HepG2 (cell line): ENCODE measurements at regions not wholly inside any gene's neighbourhood (a gene's known extent, or its start where the extent isn't known, plus 50 kb on each side); places are given as distances from the start of the nearest gene placed in this dataset.

Experiments
- CREB1 ChIP-seq, 2 experiments: fragments of 450-650 bp in 1 of 2; IDR thresholded peaks; 2 replicates each; pipeline ENCODE4 v1.6.1; 2016 to 2017; ENCODE audit warnings: control low read depth in 1 of 2, mild to moderate bottlenecking in 1 of 2, missing compliant biosample characterization in 1 of 2, missing genetic modification characterization in 1 of 2
- ELF1 ChIP-seq: sonication (generic); formaldehyde crosslinking; IDR thresholded peaks from 2 replicates; pipeline ENCODE4 v1.4.0; 2020; ENCODE audit warnings: missing genetic modification reagents
- ELF3 ChIP-seq: IDR thresholded peaks from 2 replicates; pipeline ENCODE4 v1.6.1; 2016; ENCODE audit warnings: missing genetic modification reagents, missing compliant biosample characterization
- FOXA3 ChIP-seq: IDR thresholded peaks from 2 replicates; pipeline ENCODE4 v1.6.1; 2016; ENCODE audit warnings: missing genetic modification reagents, missing compliant biosample characterization
- FOXK1 ChIP-seq: sonication (generic); formaldehyde crosslinking; IDR thresholded peaks from 2 replicates; pipeline ENCODE4 v1.4.0; 2020; ENCODE audit warnings: low read depth, missing genetic modification reagents, borderline replicate concordance
- FOXO1 ChIP-seq: sonication (generic); formaldehyde crosslinking; IDR thresholded peaks from 2 replicates; pipeline ENCODE4 v1.4.0; 2020; ENCODE audit warnings: missing genetic modification reagents
- GTF3A ChIP-seq: sonication (generic); formaldehyde crosslinking; conservative IDR thresholded peaks from 2 replicates; pipeline ENCODE4 v1.4.0; 2020; ENCODE audit warnings: mild to moderate bottlenecking, missing genetic modification reagents
- HMGA1 ChIP-seq: sonication (generic); formaldehyde crosslinking; conservative IDR thresholded peaks from 2 replicates; pipeline ENCODE4 v1.4.0; 2020; ENCODE audit warnings: missing genetic modification reagents
- HNRNPL ChIP-seq: fragments of 200-400 bp; formaldehyde crosslinking; IDR thresholded peaks from 2 replicates; pipeline ENCODE4 v1.6.1; 2017; ENCODE audit warnings: mild to moderate bottlenecking, low read depth, low read length
- KDM6A ChIP-seq: IDR thresholded peaks from 2 replicates; pipeline ENCODE4 v1.6.1; 2016; ENCODE audit warnings: low read depth
- MEIS2 ChIP-seq: sonication (generic); formaldehyde crosslinking; IDR thresholded peaks from 2 replicates; pipeline ENCODE4 v1.9.0; 2021; ENCODE audit warnings: mild to moderate bottlenecking, missing genetic modification reagents
- MTF2 ChIP-seq: sonication (generic); formaldehyde crosslinking; IDR thresholded peaks from 2 replicates; pipeline ENCODE4 v1.5.0; 2020; ENCODE audit warnings: missing genetic modification reagents, borderline replicate concordance
- NCOR1 ChIP-seq: fragments of 200-600 bp; sonication (generic); IDR thresholded peaks from 2 replicates; pipeline ENCODE4 v1.7.0; 2017; ENCODE audit warnings: antibody characterized with exemption, low read length, borderline replicate concordance
- NFE2 ChIP-seq: sonication (generic); formaldehyde crosslinking; IDR thresholded peaks from 2 replicates; pipeline ENCODE4 v1.4.0; 2020; ENCODE audit warnings: missing genetic modification reagents
- POLR2AphosphoS5 ChIP-seq: IDR thresholded peaks from 2 replicates; pipeline ENCODE4 v1.6.1; 2012; ENCODE audit warnings: low read depth, low read length
- POLR2G ChIP-seq: fragments of 200-400 bp; formaldehyde crosslinking; IDR thresholded peaks from 2 replicates; pipeline ENCODE4 v1.6.1; 2018; ENCODE audit warnings: mild to moderate bottlenecking, low read depth, low read length, moderate library complexity
- RFX3 ChIP-seq: IDR thresholded peaks from 2 replicates; pipeline ENCODE4 v1.6.1; 2016; ENCODE audit warnings: missing biosample characterization, missing genetic modification reagents
- SOX6 ChIP-seq, 2 experiments: fragments of 450-650 bp in 1 of 2; sonication (generic) in 1 of 2; formaldehyde crosslinking in 1 of 2; IDR thresholded peaks; 2 replicates each; pipeline versions ENCODE4 v1.4.0 to v1.6.1; 2017 to 2020; ENCODE audit warnings: antibody characterized with exemption in 1 of 2, mild to moderate bottlenecking in 1 of 2, missing genetic modification reagents in 1 of 2
- SP5 ChIP-seq: IDR thresholded peaks from 2 replicates; pipeline ENCODE4 v1.6.1; 2016; ENCODE audit warnings: low read depth, borderline replicate concordance
- ZNF264 ChIP-seq: sonication (generic); formaldehyde crosslinking; IDR thresholded peaks from 2 replicates; pipeline ENCODE4 v1.4.0; 2020; ENCODE audit warnings: missing genetic modification reagents
- ZNF335 ChIP-seq: sonication (generic); formaldehyde crosslinking; IDR thresholded peaks from 2 replicates; pipeline ENCODE4 v1.4.0; 2020; ENCODE audit warnings: missing genetic modification reagents
- ZNF337 ChIP-seq: sonication (generic); formaldehyde crosslinking; IDR thresholded peaks from 2 replicates; pipeline ENCODE4 v1.5.1; 2020; ENCODE audit warnings: missing genetic modification reagents, low read depth, mild to moderate bottlenecking, borderline replicate concordance
- ZNF44 ChIP-seq: sonication (generic); formaldehyde crosslinking; IDR thresholded peaks from 2 replicates; pipeline ENCODE4 v1.5.1; 2020; ENCODE audit warnings: mild to moderate bottlenecking, missing genetic modification reagents
- ZNF614 ChIP-seq: IDR thresholded peaks from 2 replicates; pipeline ENCODE4 v1.6.1; 2018; ENCODE audit warnings: missing biosample characterization, missing genetic modification reagents, inconsistent platforms, borderline replicate concordance
- ZNF639 ChIP-seq: conservative IDR thresholded peaks from 2 replicates; pipeline ENCODE4 v1.6.1; 2018; ENCODE audit warnings: missing genetic modification reagents
- TF ChIP-seq, protein P1 (sequence below), 2 experiments: sonication (generic) in 1 of 2; formaldehyde crosslinking in 1 of 2; IDR thresholded peaks; 2 replicates each; pipeline versions ENCODE4 v1.4.0 to v1.6.1; 2016 to 2020; ENCODE audit warnings: borderline replicate concordance in 1 of 2, low read depth in 1 of 2, mild to moderate bottlenecking in 1 of 2, missing genetic modification reagents in 1 of 2

DNA sequence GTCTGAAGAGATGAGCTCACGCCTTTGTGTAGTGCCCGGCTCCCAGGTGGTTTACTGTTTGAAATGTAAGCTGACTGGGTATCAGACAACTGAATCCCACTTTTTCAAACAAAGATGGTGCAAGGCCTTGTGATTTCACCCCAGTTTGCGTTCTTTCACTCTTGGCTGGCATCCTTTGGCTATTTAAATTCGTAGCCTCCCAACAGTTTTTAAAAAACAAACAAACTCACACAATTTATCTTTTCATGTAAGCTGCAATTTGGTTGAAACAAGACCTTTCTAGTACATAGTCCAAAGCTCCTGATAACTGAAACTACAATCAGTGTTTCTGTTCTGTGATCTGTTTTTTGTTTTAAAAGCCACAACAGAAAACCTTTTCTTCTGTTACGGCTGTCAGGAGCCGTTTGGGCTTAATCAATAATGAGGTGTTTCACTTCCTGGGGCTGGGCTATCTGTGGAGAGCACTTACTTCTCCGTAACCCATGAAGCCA lies 65.1 kb upstream of the NPAS1 start (continued):
- TF ChIP-seq ZNF639, result 0 out of 2 replicates have a peak, but pooled peaks have one; percentile 11
- TF ChIP-seq ZNF44, result 0 out of 2 replicates have a peak, but pooled peaks have one; percentile 14
- no peak for TF ChIP-seq MTF2 (CRISPR knock-in tag)
- 0 out of 2 replicates have a peak, but pooled peaks have one; percentile 20 for TF ChIP-seq FOXK1
- TF ChIP-seq ZNF264 (CRISPR knock-in tag), result 0 out of 2 replicates have a peak, but pooled peaks have one; percentile 42
- TF ChIP-seq CREB1 (IDR thresholded peaks at IDR 0.05), result no peak
- TF ChIP-seq CREB1 (CRISPR knock-in tag; IDR thresholded peaks at IDR 0.05), result peak; percentile 69
- TF ChIP-seq ELF1, result 0 out of 2 replicates have a peak, but pooled peaks have one; percentile 31
- TF ChIP-seq, protein P1, sequence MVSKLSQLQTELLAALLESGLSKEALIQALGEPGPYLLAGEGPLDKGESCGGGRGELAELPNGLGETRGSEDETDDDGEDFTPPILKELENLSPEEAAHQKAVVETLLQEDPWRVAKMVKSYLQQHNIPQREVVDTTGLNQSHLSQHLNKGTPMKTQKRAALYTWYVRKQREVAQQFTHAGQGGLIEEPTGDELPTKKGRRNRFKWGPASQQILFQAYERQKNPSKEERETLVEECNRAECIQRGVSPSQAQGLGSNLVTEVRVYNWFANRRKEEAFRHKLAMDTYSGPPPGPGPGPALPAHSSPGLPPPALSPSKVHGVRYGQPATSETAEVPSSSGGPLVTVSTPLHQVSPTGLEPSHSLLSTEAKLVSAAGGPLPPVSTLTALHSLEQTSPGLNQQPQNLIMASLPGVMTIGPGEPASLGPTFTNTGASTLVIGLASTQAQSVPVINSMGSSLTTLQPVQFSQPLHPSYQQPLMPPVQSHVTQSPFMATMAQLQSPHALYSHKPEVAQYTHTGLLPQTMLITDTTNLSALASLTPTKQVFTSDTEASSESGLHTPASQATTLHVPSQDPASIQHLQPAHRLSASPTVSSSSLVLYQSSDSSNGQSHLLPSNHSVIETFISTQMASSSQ (IDR thresholded peaks at IDR 0.05; ENCODE audit: low read depth), result peak; percentile 64; the same call in 1 of the 2 replicates
- TF ChIP-seq, protein P1 (CRISPR knock-in tag; IDR thresholded peaks at IDR 0.05; ENCODE audit: borderline replicate concordance), result no peak; the same call in 1 of the 2 replicates
- TF ChIP-seq RFX3 (CRISPR knock-in tag), result no peak
- peak; percentile 27; the same call in 1 of the 2 replicates for TF ChIP-seq SP5 (CRISPR knock-in tag)
- TF ChIP-seq ZNF614, result 0 out of 2 replicates have a peak, but pooled peaks have one; percentile 7
- TF ChIP-seq FOXA3 (CRISPR knock-in tag), result peak; percentile 53
- peak; percentile 42; the same call in 1 of the 2 replicates for TF ChIP-seq ZNF337 (CRISPR knock-in tag)
- 0 out of 2 replicates have a peak, but pooled peaks have one; percentile 22 for TF ChIP-seq KDM6A (CRISPR knock-in tag)
- TF ChIP-seq ZNF335 (CRISPR knock-in tag), result no peak
- TF ChIP-seq MEIS2 (CRISPR knock-in tag), result 0 out of 2 replicates have a peak, but pooled peaks have one; percentile 54
- TF ChIP-seq NFE2 (CRISPR knock-in tag), result no peak
- peak; percentile 80; the same call in 1 of the 2 replicates for TF ChIP-seq NCOR1
- peak; percentile 41; the same call in 1 of the 2 replicates for TF ChIP-seq FOXO1 (CRISPR knock-in tag)
- peak; percentile 57; the same call in 1 of the 2 replicates for TF ChIP-seq POLR2G
- TF ChIP-seq POLR2AphosphoS5, result no peak
- peak; percentile 36; the same call in 1 of the 2 replicates for TF ChIP-seq ELF3 (CRISPR knock-in tag)
- 0 out of 2 replicates have a peak, but pooled peaks have one; percentile 63 for TF ChIP-seq HNRNPL
- no peak for TF ChIP-seq HMGA1 (CRISPR knock-in tag)
- TF ChIP-seq SOX6 (IDR thresholded peaks at IDR 0.05), result no peak
- TF ChIP-seq SOX6 (CRISPR knock-in tag; IDR thresholded peaks at IDR 0.05), result peak; percentile 95
- TF ChIP-seq GTF3A (CRISPR knock-in tag), result no peak
